RPMI8226 (cell line): ENCODE measurements at regions not wholly inside any gene's neighbourhood (a gene's known extent, or its start where the extent isn't known, plus 50 kb on each side); places are given as distances from the start of the nearest gene placed in this dataset.
A peak's percentile ranks its signal among the peaks of the same experiment; 100 is the strongest.
"Not testable (repeated sequence)": the region's sequence is repeated elsewhere in the genome, so short reads cannot be mapped to it uniquely, and the experiment has no call there.

Experiments
- DNase-seq: peaks from one replicate; pipeline ENCODE4 v3.0.0-alpha.2; 2015

DNA sequence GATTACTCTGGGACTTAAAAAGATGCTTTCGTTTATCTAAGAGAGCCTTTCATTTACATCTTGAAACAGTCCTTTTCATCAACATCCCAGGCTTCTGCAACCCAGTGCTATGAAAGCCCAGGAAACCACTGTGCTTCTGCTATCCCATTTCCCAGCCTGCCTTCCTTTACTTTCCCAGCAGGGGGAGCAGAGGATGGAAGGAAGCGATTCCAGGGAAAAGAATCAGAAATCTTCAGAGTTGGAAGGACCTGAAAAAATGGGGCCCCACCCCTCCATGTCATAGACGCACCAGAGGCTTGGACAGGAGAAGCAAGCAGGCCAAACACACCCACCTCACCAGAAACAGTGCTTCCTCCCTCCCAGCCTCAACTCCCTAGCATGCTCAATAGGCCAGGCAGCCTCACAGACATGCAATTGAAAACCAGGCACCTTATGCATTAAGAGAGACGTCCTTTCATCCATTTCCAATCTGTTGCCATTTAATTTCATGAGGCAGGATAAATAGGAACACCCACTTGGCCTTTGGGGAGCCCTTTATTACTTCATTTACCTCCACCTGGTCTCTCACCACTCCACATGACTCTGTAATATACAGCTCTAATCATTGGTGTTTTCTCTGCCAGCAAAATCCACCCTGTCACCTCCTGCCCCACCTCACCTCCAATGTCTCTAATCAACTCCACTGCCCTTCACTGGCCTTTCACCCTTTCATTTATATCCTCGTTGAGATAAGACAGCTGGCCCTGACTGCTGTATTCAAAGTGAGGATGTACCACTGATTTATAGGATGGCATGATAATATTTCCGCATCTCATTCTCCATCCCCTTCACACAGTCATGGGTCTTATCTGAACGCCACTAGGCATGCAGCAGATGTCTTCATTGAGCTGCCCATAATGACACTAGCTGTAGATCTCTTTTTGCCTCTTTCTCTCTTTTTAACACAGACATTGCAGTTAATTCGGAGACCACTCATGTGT is 583.9 kb downstream of the NTRK3 start:
- no peak for DNase-seq

DNA sequence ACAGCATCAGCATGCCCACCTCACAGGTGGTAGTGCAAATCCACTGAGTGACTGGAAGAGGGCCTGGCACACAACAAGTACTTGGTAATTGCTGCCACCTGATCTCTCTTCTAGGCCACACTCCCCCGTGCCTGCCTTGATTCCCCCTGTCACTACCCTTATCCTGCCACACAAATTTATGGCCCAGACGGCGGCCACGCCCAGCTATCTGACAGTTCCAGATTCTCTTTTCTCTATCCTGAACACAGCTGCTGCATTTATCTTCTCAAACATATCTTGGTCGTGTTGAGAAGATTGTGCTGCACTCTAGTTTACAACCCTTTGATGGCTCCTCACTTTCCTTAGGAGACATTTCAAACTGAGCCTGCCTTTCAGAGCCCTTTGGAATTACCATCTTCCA is 585.2 kb downstream of the NTRK3 start:
- DNase-seq, result no peak

DNA sequence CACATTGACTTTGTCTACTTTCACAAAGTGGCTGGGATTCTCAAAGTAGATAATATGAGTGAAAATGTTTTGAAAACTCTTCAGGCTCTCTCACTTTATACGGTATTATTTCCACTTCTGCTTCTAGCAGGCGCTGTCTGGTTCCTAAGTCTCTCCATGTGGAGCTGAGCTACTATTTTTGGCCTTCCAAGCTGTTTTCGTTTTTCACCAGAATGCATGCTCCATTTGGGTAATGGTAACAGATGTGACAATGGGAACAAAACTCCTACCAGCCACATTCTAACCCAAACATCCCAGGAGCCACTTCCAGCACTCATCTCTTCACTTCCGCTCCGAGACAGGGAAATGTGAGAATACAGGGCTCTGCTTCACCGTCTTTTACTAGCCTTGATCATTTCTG is 586.7 kb downstream of the NTRK3 start:
- no peak for DNase-seq

DNA sequence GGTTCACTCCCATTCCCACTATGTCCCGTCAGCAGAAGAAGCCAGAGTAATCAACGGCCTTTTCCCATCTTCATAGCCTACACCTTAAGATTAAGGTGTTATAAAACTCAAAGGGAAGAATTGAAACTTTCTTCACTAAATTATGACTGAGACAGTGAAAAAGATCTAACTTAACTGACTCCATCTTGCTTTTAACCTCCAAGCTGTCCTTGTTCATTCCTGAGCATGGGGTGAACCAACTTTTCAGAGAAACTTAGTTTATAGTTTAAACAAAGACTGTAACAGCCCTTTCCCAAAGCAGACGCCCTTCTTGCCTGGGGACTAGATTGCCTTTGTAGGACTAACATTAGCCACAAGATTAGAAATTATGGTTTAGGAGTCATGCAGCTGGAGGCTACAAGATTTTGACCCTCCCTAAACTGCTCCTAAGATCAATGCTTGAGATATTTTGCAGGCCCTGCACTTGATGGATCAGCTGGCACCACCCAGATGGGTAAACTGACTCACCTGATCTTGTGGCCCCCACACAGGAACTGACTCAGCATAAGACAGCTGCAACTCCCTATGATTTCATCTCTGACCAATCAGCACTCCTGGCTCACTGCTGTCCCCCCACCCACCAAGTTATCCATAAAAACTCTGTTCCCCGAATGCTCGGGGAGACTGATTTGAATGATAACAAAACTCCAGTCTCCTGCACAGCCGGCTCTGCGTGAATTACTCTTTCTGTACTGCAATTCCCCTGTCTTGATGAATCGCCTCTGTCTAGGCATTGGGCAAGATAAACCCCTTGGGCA is 587.6 kb downstream of the NTRK3 start:
- DNase-seq, result not testable (repeated sequence)

DNA sequence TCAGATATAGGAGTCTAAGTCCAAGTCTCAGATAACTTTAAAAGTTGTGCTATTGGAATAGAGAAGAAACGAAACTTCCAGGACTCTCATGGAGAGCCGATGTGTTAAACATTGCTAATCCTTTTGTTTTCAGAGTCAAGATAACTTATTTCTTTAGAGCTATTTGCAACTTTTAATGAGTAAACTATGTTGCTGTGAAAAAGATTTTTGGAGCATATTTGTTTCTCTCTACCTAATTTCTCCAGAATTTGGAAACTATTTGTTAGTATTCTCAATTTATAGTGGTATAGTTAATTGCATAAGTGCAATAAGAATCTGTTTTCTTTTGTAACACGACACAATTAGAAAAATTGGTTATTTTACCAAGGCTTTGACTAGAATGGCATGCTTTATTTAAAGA is 588.9 kb downstream of the NTRK3 start:
- no peak for DNase-seq

DNA sequence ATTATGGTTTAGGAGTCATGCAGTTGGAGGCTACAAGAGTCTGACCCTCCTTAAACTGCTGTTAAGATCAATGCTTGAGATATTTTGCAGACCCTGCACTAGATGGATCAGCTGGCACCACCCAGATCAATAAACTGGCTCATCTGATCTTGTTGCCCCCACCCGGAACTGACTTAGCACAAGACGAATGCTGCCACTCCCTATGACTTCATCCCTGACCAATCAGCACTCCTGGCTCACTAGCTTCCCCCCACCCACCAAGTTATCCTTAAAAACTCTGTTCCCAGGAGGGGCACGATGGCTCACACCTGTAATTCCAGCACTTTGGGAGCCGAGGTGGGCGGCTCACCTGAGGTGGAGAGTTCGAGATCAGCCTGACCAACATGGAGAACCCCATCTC is 594.0 kb downstream of the NTRK3 start:
- DNase-seq, result no peak

DNA sequence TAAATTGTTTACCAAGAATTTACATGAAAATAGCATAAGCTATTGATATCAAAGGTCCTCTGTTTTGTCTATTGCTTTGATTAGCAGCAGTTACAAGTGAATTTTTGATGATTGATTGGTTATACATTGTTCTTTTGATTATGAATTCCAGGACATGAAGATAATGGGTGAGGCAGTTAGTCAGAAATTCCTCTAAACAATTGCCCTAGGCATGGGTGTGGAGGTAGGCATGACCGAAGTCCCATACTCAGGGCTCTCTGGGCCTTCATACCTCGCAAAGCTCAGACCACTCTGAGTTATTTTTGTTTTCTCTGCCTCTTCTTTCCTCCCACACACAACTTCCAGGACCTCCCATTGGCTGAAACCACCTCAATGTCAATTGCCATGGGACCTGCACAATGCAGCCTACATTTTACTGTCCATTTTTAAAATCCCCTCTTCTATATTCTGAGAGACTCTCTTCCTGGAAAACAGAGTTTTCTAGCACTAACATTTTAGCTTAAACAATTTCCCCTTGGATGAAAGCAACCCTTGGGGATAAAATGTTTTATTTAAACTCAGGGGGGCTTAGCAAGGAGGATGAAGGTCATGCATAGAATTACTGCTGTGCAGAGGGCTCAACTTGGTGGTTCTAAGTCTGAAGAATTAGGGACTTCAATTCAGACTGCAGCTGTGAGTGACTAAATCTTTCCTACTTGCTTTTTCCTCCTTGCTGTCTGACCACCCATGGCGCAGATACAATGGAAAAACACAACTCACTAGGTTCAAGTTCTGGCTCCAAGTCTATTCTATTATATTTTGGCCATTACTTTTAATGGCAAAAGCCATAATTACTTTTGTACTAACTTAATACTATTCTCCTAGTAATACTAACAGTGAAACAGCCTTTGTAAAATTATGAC is 594.8 kb downstream of the NTRK3 start:
- DNase-seq, result no peak

DNA sequence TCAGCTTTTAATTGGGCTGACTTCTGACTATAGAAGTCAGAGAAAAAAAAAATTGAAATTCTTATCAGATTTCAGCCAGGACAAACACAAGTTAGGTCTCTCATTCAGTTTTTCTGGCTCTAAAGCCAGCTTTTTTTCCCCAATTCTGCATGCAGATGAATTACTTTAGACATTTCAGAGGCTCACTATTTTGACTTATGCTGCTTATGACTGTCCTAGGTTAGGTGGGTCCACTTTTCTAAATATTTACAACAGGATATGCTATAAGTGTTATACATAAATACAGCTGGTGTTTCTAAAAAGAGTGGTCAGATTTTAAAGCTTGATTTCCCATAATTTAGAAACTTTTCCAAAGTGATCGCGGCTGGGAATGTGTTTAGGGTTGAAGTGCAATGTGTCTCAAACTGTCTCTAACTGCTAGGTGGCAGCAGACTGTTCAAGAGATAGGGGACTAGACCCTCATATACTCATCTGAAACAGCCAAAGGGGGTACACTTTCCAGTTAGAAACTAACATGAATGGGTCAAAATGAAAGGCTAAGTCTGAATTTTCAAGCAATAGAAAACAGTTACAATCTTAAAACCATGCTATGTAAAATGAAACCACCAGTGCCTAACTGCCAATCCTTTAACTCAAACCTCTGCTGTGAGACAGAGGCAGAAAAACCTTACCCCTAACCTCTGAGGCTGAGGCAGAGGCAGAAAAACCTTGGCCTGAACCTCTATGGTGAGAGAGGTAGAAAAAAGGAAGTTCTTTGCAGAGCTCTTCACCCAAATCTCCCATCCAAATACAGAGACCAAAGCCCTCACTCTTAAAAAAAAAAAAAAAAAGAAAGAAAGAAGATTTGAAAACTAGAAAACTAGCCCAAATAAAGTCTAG is 596.0 kb downstream of the NTRK3 start:
- DNase-seq, result peak; percentile 21

DNA sequence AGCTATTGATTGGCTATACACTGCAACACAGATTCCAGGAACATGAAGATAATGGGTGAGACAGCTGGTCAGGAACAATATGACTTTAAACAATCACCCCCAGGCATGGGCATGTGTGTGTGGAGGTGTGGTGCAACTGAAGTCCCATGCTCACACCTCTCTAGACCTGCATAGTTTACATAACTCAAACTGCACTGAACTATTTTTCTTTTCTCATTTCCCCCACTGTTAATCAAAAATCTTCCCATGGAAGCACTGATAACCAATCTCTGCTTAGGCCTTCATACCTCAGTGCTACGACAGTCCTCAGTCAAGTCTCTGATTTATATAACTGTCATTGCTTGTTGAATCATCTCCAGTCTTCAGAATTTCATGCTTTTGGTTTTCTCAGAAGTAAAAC is 600.2 kb downstream of the NTRK3 start:
- DNase-seq, result no peak

DNA sequence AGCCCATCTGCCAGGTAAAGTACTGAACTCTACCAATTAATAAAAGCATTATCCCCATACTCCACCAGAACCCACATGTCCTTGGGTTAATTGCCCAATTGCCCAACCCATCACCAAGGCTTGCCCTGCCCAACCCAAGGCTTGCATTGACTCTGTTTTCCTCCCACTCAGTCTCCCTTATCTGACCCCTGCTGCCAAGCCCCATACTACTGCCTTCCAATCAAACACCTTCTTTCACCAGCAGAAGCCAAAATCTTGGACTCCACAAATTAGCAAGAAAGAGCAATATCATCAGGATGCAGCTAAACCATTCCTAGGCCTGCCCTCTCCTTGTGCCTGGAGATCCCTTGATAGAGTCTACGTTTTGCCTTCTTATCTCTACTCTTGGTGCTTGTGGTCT is 602.9 kb downstream of the NTRK3 start:
- DNase-seq, result no peak

DNA sequence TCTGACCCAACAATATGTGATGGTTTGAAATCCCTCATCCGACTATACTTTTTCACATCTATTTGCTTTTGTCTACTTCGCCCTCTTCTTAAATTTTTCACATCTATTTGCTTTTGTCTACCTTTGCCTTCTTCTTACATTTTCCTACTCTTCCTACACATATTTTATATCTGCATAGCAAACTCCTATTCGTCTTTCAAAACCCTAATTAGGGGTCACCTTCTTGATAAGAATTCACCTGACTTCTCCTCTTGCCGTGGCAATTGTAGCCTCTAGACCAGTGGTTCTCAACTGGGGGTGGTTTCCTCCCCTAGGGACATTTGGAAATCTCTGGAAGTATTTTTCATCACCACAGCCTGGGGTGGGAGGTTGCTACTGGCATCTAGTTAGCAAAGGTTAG is 607.4 kb downstream of the NTRK3 start:
- no peak for DNase-seq

DNA sequence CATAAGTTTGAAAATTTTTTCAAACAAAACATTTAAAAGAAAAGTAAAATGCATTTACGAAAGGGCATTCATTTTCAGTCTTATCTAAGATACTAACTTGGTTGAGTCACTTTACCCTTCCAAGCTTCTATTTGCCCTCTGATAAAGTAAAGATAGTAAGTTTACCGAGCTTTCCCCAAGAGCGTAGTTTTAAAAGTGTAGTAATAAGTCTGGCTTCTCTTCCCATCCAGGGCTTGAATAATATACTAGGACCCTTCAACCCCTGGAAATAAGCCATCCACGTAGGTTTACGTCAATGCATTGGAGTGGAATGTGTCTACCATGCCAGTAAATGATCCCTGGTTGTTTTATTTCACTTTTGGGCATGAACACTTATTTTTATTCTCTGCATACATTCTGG is 608.3 kb downstream of the NTRK3 start:
- DNase-seq, result no peak

DNA sequence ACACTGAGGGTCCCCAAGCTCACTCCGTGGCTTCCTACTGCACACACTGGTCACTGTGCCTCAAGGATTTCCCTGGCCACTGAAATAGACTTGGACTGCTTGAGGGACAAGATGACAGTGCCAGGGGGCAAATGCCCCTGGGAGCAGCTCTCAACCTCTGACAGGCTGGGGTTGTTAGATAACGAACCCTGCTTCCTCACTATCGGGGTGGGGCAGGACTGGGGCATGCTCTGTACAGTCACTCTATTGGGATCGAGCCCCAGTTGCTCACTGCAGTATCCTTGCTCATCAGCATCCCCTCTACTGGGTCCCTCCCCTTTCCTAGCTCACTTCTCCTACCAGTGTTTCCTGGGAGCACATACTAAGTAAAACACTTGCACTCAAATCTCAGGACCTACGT is 610.8 kb downstream of the NTRK3 start:
- no peak for DNase-seq

DNA sequence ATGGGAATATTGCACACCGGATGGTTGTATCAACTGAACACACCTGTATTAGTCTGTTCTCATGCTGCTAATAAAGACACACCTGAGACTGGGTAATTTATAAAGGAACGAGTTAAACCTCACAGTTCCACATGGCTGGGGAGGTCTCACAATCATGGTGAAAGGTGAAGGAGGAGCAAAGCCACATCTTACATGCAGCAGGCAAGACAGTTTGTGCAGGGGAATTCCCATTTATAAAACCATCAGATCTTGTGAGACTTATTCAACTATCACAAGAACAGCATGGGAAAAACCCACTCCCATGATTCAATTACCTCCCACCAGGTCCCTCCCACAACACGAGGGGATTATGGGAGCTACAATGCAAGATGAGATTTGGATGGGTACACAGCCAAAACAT is 613.5 kb downstream of the NTRK3 start:
- DNase-seq, result not testable (repeated sequence)

DNA sequence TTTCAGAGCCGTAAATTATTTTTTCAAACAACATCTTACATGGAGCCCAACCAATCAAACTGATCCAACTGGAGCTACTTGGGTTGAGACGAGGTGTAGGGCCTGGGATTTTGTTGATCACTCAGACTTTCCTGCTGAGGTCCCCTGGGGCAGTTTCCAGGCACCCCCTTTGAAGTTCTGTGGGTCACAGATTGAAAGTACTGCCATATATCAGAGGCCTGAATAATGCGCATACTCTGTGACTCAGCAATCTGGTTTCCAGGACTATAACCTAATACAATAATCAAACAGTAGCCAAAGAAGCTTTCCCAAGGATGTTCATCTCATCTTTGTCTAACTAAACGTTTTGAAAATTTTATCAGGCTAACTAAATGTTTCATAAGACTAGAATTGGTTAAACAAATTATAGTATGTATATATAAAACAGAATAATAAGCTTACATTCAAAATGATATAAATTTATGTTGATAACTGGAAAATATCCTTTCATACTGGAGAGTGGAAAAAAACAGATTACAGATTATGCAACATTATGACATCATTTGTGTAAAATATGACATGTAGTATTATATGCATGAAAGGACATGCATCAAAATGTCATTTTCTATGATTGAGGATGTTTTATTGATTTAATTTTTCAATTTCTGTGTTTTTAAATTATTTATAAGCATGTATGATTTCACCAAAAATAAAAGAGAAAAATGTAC is 617.1 kb downstream of the NTRK3 start:
- no peak for DNase-seq

DNA sequence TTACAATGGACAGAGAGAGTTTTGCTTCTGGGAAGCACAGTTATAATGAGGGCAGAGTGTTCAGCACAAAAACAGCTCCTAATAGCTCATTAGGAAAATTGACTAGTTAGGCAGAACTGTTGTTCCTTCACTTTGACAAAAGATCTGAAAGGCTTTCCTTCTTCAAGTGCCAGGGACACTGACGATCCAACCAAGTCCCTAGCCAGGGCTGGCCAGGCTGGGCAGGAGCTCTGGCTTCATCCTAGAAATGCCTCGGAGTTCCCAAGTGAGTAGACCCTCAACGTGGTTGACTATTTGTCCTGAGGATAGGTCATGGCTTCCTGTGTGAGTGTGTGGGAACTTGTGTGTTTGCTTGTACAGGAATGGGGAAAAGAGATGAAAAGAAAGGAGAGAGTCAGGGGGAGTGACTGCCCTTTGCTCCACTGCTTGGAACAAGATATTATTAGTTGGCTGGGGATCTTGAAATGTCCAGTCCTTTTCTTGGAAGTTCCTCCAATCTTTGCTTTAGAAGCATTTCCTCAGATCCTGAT is 617.9 kb downstream of the NTRK3 start:
- no peak for DNase-seq

DNA sequence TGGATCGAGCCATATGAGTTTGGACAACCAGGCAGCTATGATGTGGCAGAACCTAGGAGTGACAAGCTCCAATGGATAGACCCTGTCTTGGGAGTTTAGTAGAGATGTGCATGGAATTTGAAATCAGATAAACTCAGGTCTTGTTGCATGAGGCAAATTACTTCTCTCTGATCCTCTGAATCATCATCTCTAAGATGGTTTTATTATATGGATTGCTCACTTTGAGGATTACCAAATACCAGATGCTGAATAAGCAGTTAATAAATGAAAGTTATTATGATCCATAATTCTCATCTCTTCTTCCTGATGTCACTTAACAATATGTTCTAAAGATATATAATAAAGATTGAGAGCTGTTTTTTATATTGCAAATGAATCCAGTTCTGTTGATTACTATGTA is 622.2 kb downstream of the NTRK3 start:
- DNase-seq, result no peak

DNA sequence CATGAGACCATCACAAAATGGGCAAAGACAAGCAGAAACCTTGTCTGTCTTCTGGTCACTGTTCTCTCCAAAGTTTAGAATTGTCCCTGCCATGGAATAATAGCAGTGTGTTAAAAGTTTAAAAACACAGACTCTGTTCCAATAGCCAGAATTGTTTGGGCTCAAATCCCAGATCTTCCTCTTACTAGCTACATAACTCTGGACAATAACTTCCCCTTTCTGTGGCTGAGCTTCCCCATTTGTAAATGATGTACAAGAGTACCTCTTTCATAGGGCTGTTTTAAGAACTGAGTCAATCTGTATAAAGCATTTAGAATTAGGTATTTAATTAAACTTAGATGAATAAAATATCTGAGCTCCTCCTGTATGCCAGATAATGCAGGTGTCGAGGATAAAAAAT is 623.0 kb downstream of the NTRK3 start:
- DNase-seq, result no peak

DNA sequence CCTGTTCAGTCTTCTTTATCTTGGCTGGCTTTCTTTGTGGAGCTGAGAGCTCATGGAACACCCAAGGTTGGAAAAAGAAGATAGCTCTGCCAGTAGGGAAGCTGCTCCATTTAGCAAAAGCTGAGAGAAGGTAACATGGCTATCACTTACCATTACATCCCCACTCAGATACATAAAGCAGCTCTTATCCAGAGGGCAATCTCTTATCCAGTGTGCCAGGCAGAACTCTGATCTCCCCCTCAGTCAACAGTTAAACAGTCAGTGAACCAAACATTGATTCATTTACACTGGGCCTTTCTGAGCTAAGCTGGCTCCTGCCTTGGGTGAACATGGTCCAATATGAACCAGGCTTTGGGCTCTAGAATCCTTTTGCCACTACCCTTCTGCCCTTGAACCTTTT is 624.2 kb downstream of the NTRK3 start:
- DNase-seq, result no peak

DNA sequence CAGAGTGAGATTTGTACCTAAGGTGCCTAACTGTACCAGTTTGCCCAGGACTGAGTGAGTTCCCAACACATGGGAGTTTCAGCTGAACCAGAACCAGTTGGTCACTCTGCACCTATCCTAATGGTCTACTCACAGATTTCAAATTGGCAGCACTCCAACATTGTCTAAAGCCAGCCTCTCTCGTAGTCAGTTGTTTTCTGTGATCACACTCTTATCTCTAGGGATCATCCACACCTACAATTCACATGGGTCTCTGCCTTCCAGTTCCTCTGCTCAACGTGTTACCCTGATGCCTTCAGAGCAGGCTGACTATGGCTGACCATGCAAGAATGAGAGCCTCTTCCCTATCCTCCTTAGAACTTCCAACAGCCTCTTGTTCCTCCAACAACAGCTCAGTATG is 624.8 kb downstream of the NTRK3 start:
- peak; percentile 18 for DNase-seq

DNA sequence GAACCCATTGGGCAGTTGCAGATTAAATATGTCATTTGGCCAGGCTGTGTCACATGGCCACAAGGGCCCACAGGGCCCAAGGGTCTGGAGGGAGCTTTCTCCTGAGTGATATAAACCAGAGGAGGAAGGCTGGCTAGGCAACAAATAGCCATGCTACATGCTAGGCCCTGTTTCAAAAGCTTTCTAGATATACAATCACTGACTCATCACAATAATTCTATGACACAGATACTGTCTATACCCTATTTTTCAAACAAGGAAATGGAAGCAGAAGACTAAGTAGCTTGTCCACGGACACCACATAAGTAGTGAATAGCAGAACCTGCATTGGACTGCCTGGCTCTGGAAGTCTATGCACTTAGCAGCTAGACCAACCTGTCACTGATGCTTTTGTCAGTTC is 625.4 kb downstream of the NTRK3 start:
- DNase-seq, result no peak
